CMK (cell line): ENCODE measurements at regions not wholly inside any gene's neighbourhood (a gene's known extent, or its start where the extent isn't known, plus 50 kb on each side); places are given as distances from the start of the nearest gene placed in this dataset.
A peak's percentile ranks its signal among the peaks of the same experiment; 100 is the strongest.
"Not testable (repeated sequence)": the region's sequence is repeated elsewhere in the genome, so short reads cannot be mapped to it uniquely, and the experiment has no call there.

Experiments used
- DNase-seq: peaks from one replicate; pipeline ENCODE4 v3.0.0-alpha.2; 2010; ENCODE audit warnings: low read depth

- no peak for DNase-seq
Measured at GRCh38 chr10:30560326-30560725, 69.2 kb downstream of the LYZL2 start.

- DNase-seq, result no peak
Measured at GRCh38 chr10:30559180-30559579, 70.4 kb downstream of the LYZL2 start.

GRCh38 chr10:30558411-30558810 is 71.1 kb downstream of the LYZL2 start:
- no peak for DNase-seq

GRCh38 chr10:30557884-30558283 is 71.7 kb downstream of the LYZL2 start:
- DNase-seq, result no peak

- DNase-seq, result no peak
Measured at GRCh38 chr10:30556189-30556588, 73.4 kb downstream of the LYZL2 start.

GRCh38 chr10:30555465-30555864 is 74.1 kb downstream of the LYZL2 start:
- DNase-seq, result no peak

GRCh38 chr10:30554440-30554825 is 75.1 kb downstream of the LYZL2 start:
- no peak for DNase-seq

- peak; percentile 50 for DNase-seq
Measured at GRCh38 chr10:30553626-30554439, 75.7 kb downstream of the LYZL2 start.

- peak; percentile 75 for DNase-seq
Measured at GRCh38 chr10:30553018-30553625, 76.4 kb downstream of the LYZL2 start.

- DNase-seq, result peak; percentile 34
Measured at GRCh38 chr10:30550967-30551815, 78.4 kb downstream of the LYZL2 start.

GRCh38 chr10:30549134-30549687 is 80.3 kb downstream of the LYZL2 start:
- DNase-seq, result not testable (repeated sequence)

GRCh38 chr10:30546511-30546910 is 83.0 kb downstream of the LYZL2 start:
- no peak for DNase-seq

- DNase-seq, result no peak
Measured at GRCh38 chr10:30542895-30543288, 86.7 kb downstream of the LYZL2 start.

GRCh38 chr10:30542001-30542894 is 87.3 kb downstream of the LYZL2 start:
- DNase-seq, result no peak

GRCh38 chr10:30540276-30540675 is 89.3 kb downstream of the LYZL2 start:
- DNase-seq, result no peak

- no peak for DNase-seq
Measured at GRCh38 chr10:30538086-30538485, 91.5 kb downstream of the LYZL2 start.

- no peak for DNase-seq
Measured at GRCh38 chr10:30537586-30537985, 92.0 kb downstream of the LYZL2 start.

- not testable (repeated sequence) for DNase-seq
Measured at GRCh38 chr10:30537158-30537557, 92.4 kb downstream of the LYZL2 start.

GRCh38 chr10:30536578-30536977 is 93.0 kb downstream of the LYZL2 start:
- DNase-seq, result no peak

- DNase-seq, result no peak
Measured at GRCh38 chr10:30535677-30536076, 93.9 kb downstream of the LYZL2 start.

- peak; percentile 52 for DNase-seq
Measured at GRCh38 chr10:30534465-30535144, 94.9 kb downstream of the LYZL2 start.
